RWPE2 (cell line): ENCODE measurements at regions not wholly inside any gene's neighbourhood (a gene's known extent, or its start where the extent isn't known, plus 50 kb on each side); places are given as distances from the start of the nearest gene placed in this dataset.

Experiments used
- ATAC-seq: fragments of 200-7000 bp; cut with Tn5 transposase; 3 replicates; pipeline ENCODE4 v1.9.1; 2021; ENCODE audit warnings: low read depth
- DNase-seq: peaks from one replicate; pipeline ENCODE4 v3.0.0-alpha.2; 2020; ENCODE audit warnings: low spot score
- H3K27ac ChIP-seq: fragments of 450-650 bp; 2 replicates; pipeline ENCODE4 v1.5.1; 2017; ENCODE audit warnings: mild to moderate bottlenecking; ENCODE audit not compliant: poor library complexity, severe bottlenecking
- H3K27me3 ChIP-seq: fragments of 250-450 bp; sonication (Bioruptor Pico); 2 replicates; pipeline ENCODE4 v1.5.1; 2021; ENCODE audit warnings: mild to moderate bottlenecking, moderate library complexity; ENCODE audit not compliant: insufficient read depth, poor library complexity, severe bottlenecking
- H3K36me3 ChIP-seq: fragments of 250-450 bp; sonication (Bioruptor Pico); 2 replicates; pipeline ENCODE4 v1.5.1; 2020; ENCODE audit warnings: low read depth, mild to moderate bottlenecking, moderate library complexity
- H3K4me1 ChIP-seq: fragments of 250-450 bp; sonication (Bioruptor Pico); 2 replicates; pipeline ENCODE4 v1.5.1; 2021; ENCODE audit warnings: mild to moderate bottlenecking, moderate library complexity; ENCODE audit not compliant: insufficient read depth, poor library complexity, severe bottlenecking
- H3K4me3 ChIP-seq: fragments of 250-450 bp; sonication (Bioruptor Pico); 2 replicates; pipeline ENCODE4 v1.5.1; 2021; ENCODE audit warnings: mild to moderate bottlenecking, moderate library complexity; ENCODE audit not compliant: severe bottlenecking
- H3K9me3 ChIP-seq: fragments of 250-450 bp; sonication (Bioruptor Pico); 2 replicates; pipeline ENCODE4 v1.5.1; 2021; ENCODE audit warnings: mild to moderate bottlenecking, moderate library complexity; ENCODE audit not compliant: severe bottlenecking
- TF ChIP-seq, protein P1 (sequence below): fragments of 450-650 bp; IDR thresholded peaks from one replicate; pipeline ENCODE4 v1.5.1; 2017; ENCODE audit warnings: mild to moderate bottlenecking, moderate library complexity; ENCODE audit not compliant: poor library complexity, severe bottlenecking

DNA sequence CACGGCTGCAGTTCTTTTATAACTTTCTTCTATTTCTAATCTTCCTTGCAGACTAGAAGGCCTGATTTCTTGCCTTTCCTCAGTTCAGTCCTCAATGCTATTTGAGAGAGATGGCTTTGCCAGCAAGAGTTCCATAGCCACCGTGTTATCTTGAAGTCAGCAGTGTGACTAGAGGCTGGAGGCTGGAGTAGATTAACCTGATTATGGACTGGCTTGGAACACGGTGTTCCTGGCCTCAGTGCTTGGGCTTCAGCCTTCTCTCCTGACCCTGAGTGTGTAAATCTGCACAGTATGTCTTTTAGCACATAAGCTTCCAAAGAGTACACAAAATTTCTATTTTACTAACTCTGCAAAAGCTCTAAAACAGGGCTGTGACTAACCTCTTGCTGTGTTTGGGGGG lies 61.4 kb downstream of the CCDC54 start:
- ATAC-seq = no peak
- no peaks in the 10 kb centered on the region for H3K4me1 ChIP-seq

DNA sequence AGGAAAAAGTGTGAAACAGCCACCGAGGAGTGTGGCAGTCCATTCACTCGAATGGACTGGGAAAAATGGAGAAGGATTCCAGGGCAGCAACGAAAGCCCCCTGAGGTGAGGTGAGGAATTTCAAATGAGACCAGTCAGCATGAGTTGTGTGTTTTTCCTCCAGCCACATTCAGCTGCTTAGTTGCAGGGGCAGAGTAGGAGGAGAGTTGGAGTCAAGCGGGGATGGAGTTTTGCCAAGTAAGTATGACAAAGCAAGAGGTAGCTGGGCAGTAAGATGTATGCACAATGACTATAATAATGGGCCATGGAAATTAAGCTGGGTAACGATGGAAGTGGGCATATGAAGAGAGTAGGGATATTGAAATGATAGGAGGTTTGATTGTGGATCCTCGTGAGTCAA lies 64.4 kb downstream of the CCDC54 start:
- no peaks in the 10 kb centered on the region for H3K36me3 ChIP-seq
- no peaks in the 10 kb centered on the region for H3K9me3 ChIP-seq
- no peak for ATAC-seq

More for the DNA sequence above, 61.4 kb downstream of the CCDC54 start:
- no peaks in the 10 kb centered on the region for H3K36me3 ChIP-seq
- H3K27ac ChIP-seq = no peak overlapping the region
- no peaks in the 10 kb centered on the region for H3K27me3 ChIP-seq
- H3K9me3 ChIP-seq = no peaks in the 10 kb centered on the region
- TF ChIP-seq, protein P1, sequence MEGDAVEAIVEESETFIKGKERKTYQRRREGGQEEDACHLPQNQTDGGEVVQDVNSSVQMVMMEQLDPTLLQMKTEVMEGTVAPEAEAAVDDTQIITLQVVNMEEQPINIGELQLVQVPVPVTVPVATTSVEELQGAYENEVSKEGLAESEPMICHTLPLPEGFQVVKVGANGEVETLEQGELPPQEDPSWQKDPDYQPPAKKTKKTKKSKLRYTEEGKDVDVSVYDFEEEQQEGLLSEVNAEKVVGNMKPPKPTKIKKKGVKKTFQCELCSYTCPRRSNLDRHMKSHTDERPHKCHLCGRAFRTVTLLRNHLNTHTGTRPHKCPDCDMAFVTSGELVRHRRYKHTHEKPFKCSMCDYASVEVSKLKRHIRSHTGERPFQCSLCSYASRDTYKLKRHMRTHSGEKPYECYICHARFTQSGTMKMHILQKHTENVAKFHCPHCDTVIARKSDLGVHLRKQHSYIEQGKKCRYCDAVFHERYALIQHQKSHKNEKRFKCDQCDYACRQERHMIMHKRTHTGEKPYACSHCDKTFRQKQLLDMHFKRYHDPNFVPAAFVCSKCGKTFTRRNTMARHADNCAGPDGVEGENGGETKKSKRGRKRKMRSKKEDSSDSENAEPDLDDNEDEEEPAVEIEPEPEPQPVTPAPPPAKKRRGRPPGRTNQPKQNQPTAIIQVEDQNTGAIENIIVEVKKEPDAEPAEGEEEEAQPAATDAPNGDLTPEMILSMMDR = no peak
- DNase-seq = no peak
- no peak overlapping the region for H3K4me3 ChIP-seq

DNA sequence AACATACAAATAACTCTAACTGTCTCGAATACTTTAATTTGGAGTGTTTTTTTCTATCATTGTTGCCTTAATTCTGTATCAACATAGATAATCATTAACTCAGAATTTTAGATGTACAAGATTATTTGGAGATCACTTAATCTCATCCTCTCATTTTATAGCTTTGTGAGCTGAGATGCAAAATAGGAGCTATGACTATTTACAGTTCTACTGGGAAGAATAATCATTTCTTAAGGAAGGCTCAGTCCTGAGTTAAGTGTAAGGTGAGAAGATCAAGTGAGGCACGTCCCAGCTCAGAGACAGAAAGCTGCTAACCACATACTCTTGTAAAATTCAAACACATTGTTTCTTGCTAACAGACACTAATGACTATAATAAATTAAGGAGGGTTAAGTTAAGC lies 66.2 kb downstream of the CCDC54 start:
- Histone ChIP-seq H3K36me3 (no peaks in the 10 kb centered on the region), H3K27me3 (no peaks in the 10 kb centered on the region), H3K27ac (no peak overlapping the region), H3K9me3 (no peaks in the 10 kb centered on the region), H3K4me1 (no peaks in the 10 kb centered on the region), H3K4me3 (no peak overlapping the region)
- DNase-seq (no peak), ATAC-seq (no peak)
- TF ChIP-seq, protein P1 = no peak

More for the DNA sequence above, 64.4 kb downstream of the CCDC54 start:
- Histone ChIP-seq H3K27ac (no peak overlapping the region), H3K27me3 (no peaks in the 10 kb centered on the region), H3K4me3 (no peak overlapping the region), H3K4me1 (no peaks in the 10 kb centered on the region)
- DNase-seq = no peak
- TF ChIP-seq, protein P1 = no peak

DNA sequence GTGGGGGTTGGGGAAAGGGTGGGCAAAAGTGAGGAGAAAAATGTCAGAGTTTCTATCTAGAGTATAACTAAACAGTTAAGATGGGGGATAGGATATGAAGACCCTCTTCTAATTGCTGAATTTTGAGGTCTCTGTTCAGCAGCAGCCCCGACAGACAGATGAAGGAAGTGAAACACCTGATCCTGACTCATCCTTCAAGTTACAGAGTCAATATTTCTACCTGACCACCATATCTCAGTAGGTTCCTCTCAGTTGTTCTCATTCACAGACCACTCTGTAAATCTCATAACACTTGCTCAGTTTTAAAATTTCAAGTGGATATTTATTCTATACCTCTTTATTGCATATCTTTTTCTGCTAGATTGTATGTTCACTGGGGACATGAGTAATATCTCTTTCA lies 69.5 kb downstream of the CCDC54 start:
- no peaks in the 10 kb centered on the region for H3K36me3 ChIP-seq
- H3K27ac ChIP-seq = no peak overlapping the region
- DNase-seq = no peak
- H3K27me3 ChIP-seq = no peaks in the 10 kb centered on the region
- TF ChIP-seq, protein P1 = no peak
- H3K9me3 ChIP-seq = no peaks in the 10 kb centered on the region
- H3K4me3 ChIP-seq = no peak overlapping the region
- H3K4me1 ChIP-seq = no peaks in the 10 kb centered on the region
- no peak for ATAC-seq

DNA sequence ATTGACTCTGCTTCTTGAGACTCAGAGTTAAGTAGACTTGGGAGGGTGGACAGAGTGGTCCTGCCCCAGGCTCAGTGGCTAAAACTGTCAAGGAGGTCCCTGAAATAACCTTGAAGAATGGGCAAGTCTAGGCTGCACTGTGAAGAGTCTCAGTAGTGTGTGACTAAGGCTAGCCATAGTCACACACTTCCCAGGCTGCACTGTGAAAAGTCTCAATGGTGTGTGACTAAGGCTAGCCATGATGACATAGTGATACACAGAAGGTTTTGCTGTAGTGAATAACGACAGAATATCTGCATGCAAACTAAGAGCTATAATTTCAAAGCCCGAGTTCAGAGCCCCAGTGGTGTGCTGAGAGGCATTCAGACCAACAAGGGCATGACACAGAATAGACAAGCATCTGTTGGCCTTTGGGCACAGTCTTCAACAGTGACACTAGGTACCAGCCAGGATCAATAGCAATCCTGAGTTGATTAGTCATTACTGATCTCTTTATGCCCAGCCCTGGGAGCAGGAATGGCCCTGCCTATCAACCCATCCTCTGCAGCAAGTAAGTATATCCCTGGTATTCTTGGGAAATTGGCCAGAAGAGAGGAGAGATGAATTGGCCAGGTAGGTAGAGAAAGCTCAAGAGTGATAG lies 72.4 kb upstream of the BBX start:
- no peak overlapping the region for H3K27ac ChIP-seq
- no peaks in the 10 kb centered on the region for H3K36me3 ChIP-seq
- no peaks in the 10 kb centered on the region for H3K9me3 ChIP-seq
- ATAC-seq (no peak), DNase-seq (no peak)
- H3K4me1 ChIP-seq = peaks cover 6% of the 10 kb centered on the region
- TF ChIP-seq, protein P1 = no peak
- no peak overlapping the region for H3K4me3 ChIP-seq
- H3K27me3 ChIP-seq = no peaks in the 10 kb centered on the region
